ENCODE measurements at regions not wholly inside any gene's neighbourhood (a gene's known extent, or its start where the extent isn't known, plus 50 kb on each side); places are given as distances from the start of the nearest gene placed in this dataset.

- no peak overlapping the region for H3K27ac ChIP-seq
- H3K27me3 ChIP-seq = no peaks in the 10 kb centered on the region
- no peaks in the 10 kb centered on the region for H3K9me3 ChIP-seq
- no peak for DNase-seq (ENCODE audit: low spot score in 2 of 2)
- H3K36me3 ChIP-seq = no peaks in the 10 kb centered on the region
- TF ChIP-seq POLR2AphosphoS5 (IDR thresholded peaks at IDR 0.05) = no peak
- intact Hi-C loops (cut with DNase I; ENCODE audit: low total_unique reads) = no loop called here
- no peaks in the 10 kb centered on the region for H3K4me1 ChIP-seq
- H3K4me3 ChIP-seq = no peak overlapping the region
These were observed 134.6 kb downstream of the AASDH start for GRCh38 chr4:56252561-56253152.

- intact Hi-C loops (cut with DNase I; ENCODE audit: low total_unique reads) = no loop called here
- Histone ChIP-seq H3K27me3 (no peaks in the 10 kb centered on the region), H3K27ac (no peak overlapping the region), H3K36me3 (no peaks in the 10 kb centered on the region), H3K9me3 (no peaks in the 10 kb centered on the region), H3K4me3 (no peak overlapping the region), H3K4me1 (no peaks in the 10 kb centered on the region)
- no peak for DNase-seq (ENCODE audit: low spot score in 2 of 2)
- no peak for TF ChIP-seq CTCF (IDR thresholded peaks at IDR 0.05)
- no peak for TF ChIP-seq POLR2AphosphoS5 (IDR thresholded peaks at IDR 0.05)
- TF ChIP-seq POLR2A (IDR thresholded peaks at IDR 0.05) = no peak
These were observed 135.7 kb downstream of the AASDH start for GRCh38 chr4:56251556-56251955.

GRCh38 chr4:56250776-56251175, 136.5 kb downstream of the AASDH start:
- H3K9me3 ChIP-seq = no peaks in the 10 kb centered on the region
- no peaks in the 10 kb centered on the region for H3K27me3 ChIP-seq
- H3K36me3 ChIP-seq = no peaks in the 10 kb centered on the region
- DNase-seq (ENCODE audit: low spot score in 2 of 2) = no peak
- intact Hi-C loops (cut with DNase I; ENCODE audit: low total_unique reads) = no loop called here
- H3K4me1 ChIP-seq = no peaks in the 10 kb centered on the region
- no peak overlapping the region for H3K4me3 ChIP-seq
- TF ChIP-seq CTCF (IDR thresholded peaks at IDR 0.05) = no peak
- no peak for TF ChIP-seq POLR2A (IDR thresholded peaks at IDR 0.05)
- TF ChIP-seq POLR2AphosphoS5 (IDR thresholded peaks at IDR 0.05) = no peak
- H3K27ac ChIP-seq = no peak overlapping the region

GRCh38 chr4:56247646-56248045, 139.6 kb downstream of the AASDH start:
- H3K4me3 ChIP-seq = no peak overlapping the region
- no peak overlapping the region for H3K27ac ChIP-seq
- no peaks in the 10 kb centered on the region for H3K27me3 ChIP-seq
- H3K4me1 ChIP-seq = no peaks in the 10 kb centered on the region
- intact Hi-C loops (cut with DNase I; ENCODE audit: low total_unique reads) = no loop called here
- no peak for DNase-seq (ENCODE audit: low spot score in 2 of 2)
- TF ChIP-seq CTCF (IDR thresholded peaks at IDR 0.05) (no peak), POLR2AphosphoS5 (IDR thresholded peaks at IDR 0.05) (no peak), POLR2A (IDR thresholded peaks at IDR 0.05) (no peak)
- H3K36me3 ChIP-seq = no peaks in the 10 kb centered on the region
- no peaks in the 10 kb centered on the region for H3K9me3 ChIP-seq

- Histone ChIP-seq H3K36me3 (no peaks in the 10 kb centered on the region), H3K27ac (no peak overlapping the region), H3K4me1 (no peaks in the 10 kb centered on the region), H3K4me3 (no peak overlapping the region), H3K27me3 (no peaks in the 10 kb centered on the region), H3K9me3 (no peaks in the 10 kb centered on the region)
- TF ChIP-seq POLR2A (IDR thresholded peaks at IDR 0.05) (no peak), CTCF (IDR thresholded peaks at IDR 0.05) (no peak), POLR2AphosphoS5 (IDR thresholded peaks at IDR 0.05) (no peak)
- intact Hi-C loops (cut with DNase I; ENCODE audit: low total_unique reads) = no loop called here
- DNase-seq (ENCODE audit: low spot score in 2 of 2) = no peak
These were observed 141.1 kb downstream of the AASDH start for GRCh38 chr4:56246233-56246610.
